SH-SY5Y (cell line): ENCODE measurements at regions not wholly inside any gene's neighbourhood (a gene's known extent, or its start where the extent isn't known, plus 50 kb on each side); places are given as distances from the start of the nearest gene placed in this dataset.

Experiments
- GATA2 ChIP-seq: IDR thresholded peaks from 2 replicates; pipeline ENCODE4 v1.6.1; 2011; ENCODE audit warnings: mild to moderate bottlenecking, low read depth, low read length
- GATA3 ChIP-seq: IDR thresholded peaks from 2 replicates; pipeline ENCODE4 v1.6.1; 2011; ENCODE audit warnings: low read depth, mild to moderate bottlenecking, low read length, moderate library complexity

- TF ChIP-seq GATA2 (no peak), GATA3 (no peak)
These were observed 452.2 kb downstream of the BCL11B start for GRCh38 chr14:98819867-98820206.
